Fibroblast of skin of right biceps (primary cell): ENCODE measurements at regions not wholly inside any gene's neighbourhood (a gene's known extent, or its start where the extent isn't known, plus 50 kb on each side); places are given as distances from the start of the nearest gene placed in this dataset.
"Not testable (repeated sequence)": the region's sequence is repeated elsewhere in the genome, so short reads cannot be mapped to it uniquely, and the experiment has no call there.

Source experiments
- DNase-seq: peaks from one replicate; pipeline ENCODE4 v3.0.0-alpha.2; 2013

DNA sequence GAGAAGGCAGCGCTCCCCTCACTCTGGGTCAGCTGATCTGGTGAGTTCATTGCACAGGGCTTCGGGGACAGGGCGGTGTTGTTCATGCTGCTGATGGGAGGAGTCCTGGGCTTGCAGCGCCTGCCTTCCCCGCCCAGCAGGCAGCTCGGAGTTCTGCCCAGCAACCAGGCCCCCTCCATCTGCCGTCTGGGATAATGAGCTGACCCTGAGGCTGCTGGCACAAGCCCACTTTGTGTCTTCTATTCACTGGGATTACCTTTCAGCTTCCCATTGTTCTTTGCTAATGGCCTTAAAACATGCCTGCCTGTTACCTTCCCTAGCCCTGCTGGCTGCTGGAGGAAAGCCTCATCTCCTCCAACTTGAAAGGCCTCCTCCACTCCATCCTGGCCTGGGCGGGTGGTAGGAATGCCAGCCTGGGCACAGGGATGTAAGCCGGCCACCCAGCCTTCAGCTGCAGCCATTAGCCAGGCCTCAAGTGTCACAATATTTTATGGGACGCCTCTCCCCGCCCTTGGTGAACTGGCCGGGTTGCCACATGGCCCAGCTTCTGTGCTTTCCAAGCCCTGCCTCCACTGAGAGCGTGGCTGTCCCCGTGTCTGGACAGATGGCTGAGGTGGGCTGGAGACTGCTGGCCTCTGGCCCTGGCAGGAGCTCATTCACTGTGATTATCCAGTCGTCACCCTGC lies 70.4 kb downstream of the GADD45G start:
- no peak for DNase-seq

DNA sequence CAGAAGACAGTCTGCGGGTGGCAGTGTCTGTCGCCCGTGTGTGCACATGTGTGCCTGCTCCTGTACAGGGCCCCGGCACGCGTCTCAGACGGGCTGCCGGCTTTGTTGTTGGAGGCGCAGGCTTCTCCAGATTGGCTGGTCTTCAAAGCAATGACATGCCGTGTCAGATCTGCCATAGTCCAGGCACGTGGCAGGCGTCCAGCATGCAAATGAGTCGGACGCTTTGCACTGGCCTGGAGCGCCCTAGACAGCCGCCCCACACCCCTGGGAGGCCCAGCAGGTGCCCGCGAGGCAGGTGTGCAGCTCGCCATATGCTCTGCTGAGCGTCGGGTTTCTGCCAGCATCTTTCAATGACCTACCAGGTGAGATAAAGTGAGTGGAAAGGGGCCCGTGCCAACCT lies 71.5 kb downstream of the GADD45G start:
- DNase-seq, result peak; percentile 2

- DNase-seq, result no peak
These were observed 73.0 kb downstream of the GADD45G start for GRCh38 chr9:89677702-89678395.

DNA sequence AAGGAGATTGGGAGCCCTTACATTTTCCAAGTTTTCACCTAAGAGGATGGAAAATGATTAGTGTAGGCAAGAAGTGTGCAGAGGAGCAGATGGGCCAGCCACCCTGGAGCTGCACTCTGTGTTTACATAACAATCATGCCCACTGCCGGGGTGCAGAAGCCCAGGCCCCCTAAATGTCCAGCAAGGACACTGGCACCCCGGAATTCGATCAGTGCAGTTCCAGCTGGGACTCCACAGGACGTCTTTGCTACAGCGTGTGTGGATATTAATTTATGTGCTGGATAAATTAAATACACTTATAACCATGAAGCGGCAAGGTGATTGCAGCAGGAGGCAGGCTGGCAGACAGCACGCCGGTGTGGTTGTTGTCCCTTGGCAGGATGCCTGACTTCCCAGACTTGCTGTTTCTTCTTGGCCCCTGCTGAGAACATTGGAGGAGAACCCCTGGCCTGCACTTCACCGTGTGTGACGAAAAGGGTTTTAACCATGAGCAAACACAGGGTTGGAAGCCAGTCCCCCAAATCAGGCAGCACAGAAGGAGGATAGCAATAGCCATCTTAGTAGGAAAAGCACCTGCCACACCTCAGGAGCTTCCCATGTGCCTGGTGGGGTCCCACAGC lies 73.7 kb downstream of the GADD45G start:
- DNase-seq, result no peak

DNA sequence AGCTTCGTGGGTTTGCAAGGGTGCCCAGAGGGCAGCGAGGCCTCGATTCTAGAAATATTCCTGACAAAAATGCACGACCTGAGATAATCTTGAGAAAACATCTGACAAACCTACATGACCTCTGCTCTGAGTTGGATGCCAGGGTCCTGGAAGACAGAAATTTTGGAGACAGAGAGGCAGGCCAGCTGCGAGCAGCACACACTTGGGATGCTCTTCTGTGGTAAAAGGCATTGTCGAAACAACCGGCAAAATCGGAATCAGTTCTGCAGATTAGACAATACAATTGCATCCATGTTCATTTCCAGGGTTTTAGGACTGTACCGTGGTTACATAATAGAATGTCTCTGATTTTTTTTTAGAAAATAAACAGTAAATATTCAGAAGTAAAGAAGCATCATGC lies 74.2 kb downstream of the GADD45G start:
- no peak for DNase-seq

DNA sequence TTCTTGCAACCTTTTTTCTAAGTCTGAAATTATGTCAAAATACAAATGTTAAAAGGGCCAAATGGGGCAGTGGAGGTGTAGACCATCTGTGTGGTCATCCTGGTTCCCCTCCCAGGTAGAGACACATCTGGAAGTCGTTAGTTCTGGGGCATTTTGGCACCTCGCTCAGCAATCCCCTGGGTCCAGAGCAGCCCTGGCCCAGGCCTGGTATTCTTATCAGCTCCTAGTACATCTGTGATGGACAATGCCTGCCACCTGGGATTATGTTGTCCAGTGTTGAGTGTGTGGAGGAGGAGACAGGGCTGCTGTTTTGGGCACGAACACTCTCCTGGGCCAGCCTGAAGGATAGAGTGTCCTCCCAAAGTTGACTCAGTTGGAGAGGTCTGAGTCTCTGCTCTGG lies 74.8 kb downstream of the GADD45G start:
- DNase-seq, result no peak

- DNase-seq, result no peak
These were observed 76.0 kb downstream of the GADD45G start for GRCh38 chr9:89680547-89681467.

GRCh38 chr9:89681468-89681859 lies 76.7 kb downstream of the GADD45G start:
- not testable (repeated sequence) for DNase-seq

DNA sequence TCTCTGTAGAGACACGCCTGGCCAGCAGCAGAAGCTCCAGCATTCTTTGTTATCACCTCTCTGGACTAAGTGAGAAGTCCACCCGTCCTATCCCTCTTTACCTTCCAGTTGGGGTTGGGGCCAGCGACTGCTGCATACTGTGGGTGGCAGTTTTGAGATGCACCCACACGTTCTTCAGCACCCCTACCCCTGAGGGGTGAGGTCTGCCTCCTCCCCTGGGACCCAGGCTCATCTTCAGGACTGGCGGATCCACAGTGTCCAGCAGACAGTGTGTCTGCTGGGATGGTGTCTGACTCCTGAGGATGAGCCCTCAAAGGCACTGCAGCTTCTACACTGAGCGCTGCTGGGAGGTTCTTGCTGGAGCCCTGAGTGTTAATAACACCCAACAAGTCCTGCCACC lies 78.8 kb downstream of the GADD45G start:
- no peak for DNase-seq

GRCh38 chr9:89684218-89684617 lies 79.4 kb downstream of the GADD45G start:
- DNase-seq, result no peak

DNA sequence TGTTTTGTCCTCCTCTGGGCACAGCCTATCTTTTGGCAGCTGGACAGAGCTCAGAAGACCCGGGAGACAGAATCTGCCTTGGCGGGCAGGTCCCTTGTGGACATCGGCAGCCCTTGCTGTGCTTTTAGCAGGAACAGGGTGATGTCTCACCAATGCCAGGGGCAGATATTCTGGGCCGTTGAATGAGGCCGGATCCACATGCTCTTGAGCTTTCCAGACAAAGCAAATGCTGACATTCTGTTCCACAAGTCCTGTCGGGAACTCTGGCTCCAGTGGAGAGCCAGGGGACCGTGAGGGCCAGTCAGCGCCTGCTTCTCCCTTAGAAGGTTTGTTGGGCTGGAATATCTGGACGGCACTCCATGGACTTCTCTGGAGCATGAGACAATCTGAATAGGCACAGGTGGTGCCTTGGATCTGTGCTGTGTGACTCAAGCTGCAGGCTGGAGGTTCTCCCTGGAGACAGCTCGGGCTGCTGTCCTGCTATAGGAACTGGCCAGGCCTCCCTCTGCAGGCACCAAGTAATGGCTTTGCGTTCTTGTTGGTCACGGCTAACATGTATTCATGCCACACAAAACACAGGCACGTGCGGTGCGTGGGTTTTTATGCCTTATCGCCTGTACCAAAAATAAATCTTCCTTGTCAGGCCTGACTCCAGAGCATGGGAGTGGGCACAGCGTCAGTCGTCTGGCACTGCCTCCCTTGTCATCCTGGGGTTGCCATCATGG lies 80.3 kb downstream of the GADD45G start:
- no peak for DNase-seq

DNA sequence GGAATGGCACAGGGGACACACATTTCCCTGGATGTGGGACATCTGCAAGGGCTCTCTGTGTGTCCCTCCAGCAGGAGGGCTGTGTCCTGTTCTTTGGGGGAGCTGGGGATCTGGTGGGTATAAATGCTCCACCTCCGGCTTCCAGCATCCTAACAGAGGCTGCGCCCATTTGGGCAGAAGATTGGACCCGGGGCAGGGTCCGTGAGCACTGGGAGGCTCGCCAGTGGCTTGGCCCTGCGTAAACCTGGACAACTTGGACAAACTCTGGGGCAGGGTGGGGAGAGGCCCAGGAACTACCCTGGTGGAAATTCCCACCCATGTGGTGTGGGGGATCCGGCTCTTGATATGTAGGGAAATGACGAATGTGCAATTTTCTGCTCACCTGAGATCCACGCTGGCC lies 80.9 kb downstream of the GADD45G start:
- DNase-seq, result no peak

- no peak for DNase-seq
These were observed 81.3 kb downstream of the GADD45G start for GRCh38 chr9:89686126-89686525.

DNA sequence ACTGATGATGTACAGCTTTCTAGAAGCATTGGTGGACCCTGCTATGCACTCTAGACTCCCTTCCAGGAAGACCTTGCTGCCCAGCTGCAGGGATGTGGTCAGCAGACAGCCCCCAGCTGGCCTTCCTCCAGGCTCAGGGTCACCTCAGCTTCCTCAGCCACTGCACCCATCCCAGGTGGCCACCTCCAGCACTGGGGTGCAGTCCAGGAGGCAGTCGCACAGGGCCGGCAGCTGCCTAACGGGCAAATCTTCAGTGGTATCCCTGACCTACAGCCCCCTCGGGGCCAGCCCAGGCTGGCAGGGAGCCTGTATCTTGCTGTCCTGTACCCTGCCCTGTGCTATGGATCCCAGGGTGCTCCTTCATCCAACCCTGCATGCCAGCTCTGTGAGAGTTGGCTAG lies 81.8 kb downstream of the GADD45G start:
- no peak for DNase-seq

DNA sequence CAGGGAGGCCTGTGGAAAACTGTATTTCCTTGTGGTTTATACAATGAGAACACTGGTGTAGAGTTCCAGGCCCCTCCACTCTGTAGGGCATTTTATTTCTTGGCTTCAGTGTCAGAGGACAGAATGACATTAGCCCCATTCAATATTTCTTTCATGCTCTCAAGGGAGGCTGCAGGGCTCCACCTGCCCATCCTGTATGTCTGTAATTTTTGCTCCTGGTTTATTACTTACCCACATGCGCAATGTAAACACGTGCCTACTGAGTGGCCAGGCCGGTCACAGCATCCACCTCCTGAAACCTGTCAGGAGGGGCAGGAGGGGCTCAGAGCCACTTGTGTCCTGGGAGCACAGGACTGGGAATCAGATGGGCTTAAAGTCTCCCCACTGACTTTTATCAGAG lies 82.4 kb downstream of the GADD45G start:
- no peak for DNase-seq

DNA sequence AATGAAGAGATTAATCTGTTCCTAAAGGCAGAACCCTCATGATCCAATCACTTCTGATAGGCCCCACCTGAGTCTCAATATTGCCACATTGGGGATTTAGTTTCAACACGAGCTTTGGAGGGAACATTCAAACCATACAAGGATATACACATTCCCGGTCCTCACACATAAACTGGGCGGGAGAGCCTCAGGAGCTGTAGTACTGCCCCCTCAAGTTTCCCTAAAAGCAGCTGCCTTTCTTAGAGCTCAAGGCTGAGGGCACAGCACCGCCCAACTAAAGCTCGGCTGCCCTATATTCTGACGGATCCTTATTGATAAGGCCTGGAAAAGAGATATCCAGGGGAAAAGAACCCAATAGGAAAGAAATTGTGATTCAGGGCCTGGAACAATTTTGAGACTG lies 83.0 kb downstream of the GADD45G start:
- no peak for DNase-seq

GRCh38 chr9:89689321-89689720 lies 84.5 kb downstream of the GADD45G start:
- DNase-seq, result not testable (repeated sequence)

DNA sequence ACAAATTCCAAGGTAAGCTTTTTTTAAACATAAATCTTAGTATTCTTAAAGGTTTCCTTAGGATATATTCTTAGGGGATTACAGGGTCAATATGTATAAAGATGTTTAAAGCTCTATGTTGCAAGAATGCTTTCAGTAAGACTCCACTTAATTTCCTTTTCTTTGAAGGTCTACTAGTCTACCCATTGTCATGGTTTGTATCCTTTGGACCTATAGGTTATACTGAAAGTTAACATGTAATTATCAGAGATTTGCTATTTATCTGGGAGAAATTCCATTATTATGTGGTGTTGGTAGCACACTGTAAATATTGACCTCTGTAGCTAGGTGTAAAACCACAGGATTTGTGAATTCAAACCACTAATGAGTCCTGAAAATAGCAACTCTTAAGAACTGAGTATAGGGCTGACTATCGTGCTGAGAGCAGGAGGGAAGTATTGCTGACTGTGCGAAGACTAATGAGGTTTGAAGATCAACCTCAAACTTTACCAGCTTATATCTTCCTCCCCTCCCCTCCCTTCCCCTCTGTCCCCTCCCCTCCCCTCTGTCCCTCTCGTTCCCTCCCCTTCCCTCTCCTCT lies 85.6 kb downstream of the GADD45G start:
- DNase-seq, result peak; percentile 28

- DNase-seq, result no peak
These were observed 90.7 kb downstream of the GADD45G start for GRCh38 chr9:89695441-89695891.

- DNase-seq, result not testable (repeated sequence)
These were observed 91.2 kb downstream of the GADD45G start for GRCh38 chr9:89695979-89696378.

DNA sequence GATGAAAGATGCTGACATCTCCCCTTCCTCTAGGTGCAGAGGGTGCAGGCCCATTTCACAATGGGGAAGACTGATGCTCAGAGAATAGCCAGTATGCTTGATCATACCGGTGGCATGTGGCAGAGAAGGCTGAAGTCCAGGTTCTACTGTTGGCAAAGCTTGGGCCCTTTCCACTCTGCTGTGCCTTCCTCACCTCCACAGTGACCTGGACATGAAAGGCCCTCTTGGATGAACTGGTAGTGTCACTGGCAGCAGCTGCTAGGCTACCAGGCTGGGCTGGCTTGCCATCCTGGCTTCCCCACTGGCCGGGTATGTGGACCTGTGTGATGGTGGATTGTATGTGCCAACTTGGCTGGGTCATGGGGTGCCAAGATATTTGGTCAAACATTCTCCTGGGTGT lies 92.0 kb downstream of the GADD45G start:
- no peak for DNase-seq

DNA sequence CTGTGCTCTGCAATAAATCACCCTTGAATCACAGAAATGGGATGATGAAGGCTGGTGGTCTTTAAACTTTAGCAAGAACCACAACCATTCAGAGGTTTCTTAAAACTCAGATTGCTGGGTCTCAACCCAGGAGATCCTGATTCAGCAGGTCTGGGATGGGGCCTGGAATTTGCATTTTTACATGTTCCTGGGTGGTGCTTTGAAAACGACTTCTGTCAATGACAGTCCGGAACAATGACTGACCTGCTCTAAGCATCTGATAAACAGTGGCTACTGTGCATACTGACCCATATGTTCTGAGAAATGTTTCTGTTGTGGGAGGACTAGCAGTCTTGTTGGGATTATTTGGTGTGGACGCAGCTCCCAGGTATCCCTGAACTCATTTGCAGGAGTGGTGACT lies 92.7 kb downstream of the GADD45G start:
- DNase-seq, result no peak
